CMK (cell line): ENCODE measurements at regions not wholly inside any gene's neighbourhood (a gene's known extent, or its start where the extent isn't known, plus 50 kb on each side); places are given as distances from the start of the nearest gene placed in this dataset.
"Not testable (repeated sequence)": the region's sequence is repeated elsewhere in the genome, so short reads cannot be mapped to it uniquely, and the experiment has no call there.

Source experiments
- DNase-seq: peaks from one replicate; pipeline ENCODE4 v3.0.0-alpha.2; 2010; ENCODE audit warnings: low read depth

DNA sequence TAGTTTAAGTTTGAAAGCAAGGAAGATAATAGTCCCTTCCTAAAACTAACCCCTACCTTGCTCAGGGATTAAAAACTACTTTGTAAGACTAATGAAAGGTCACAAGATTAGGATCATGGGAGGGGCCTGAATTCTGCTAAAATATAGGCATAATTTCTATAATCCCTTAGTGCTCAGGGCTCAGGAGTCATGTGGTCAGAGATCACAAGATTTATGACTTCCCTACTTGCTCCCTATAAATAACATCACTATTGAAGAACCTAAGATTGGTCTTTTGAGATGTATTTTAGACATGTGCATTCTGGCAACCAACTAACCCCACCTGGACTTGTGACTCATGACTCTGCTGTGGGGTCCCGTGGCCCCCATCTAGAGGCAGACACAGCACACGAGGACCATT, 81.1 kb downstream of the STMND1 start:
- DNase-seq = no peak

DNA sequence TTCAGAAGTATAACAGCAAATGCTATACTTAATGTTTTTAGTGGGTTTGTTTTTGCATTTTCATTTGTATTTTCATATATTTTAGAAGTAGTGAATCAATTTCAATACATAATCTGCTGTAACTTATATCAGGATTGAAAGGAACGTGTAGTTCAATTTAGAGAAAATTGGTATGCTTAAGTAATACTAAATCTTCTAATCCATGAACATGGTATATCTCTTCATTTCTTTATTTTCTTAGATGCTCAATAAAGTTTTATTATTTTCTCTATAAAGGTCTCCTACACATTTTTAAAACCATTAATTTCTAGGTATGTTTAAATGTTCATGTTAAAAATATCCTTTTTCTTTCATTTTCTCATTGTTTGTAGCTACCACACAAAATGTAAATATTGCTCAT, 85.1 kb downstream of the STMND1 start:
- DNase-seq = no peak

DNA sequence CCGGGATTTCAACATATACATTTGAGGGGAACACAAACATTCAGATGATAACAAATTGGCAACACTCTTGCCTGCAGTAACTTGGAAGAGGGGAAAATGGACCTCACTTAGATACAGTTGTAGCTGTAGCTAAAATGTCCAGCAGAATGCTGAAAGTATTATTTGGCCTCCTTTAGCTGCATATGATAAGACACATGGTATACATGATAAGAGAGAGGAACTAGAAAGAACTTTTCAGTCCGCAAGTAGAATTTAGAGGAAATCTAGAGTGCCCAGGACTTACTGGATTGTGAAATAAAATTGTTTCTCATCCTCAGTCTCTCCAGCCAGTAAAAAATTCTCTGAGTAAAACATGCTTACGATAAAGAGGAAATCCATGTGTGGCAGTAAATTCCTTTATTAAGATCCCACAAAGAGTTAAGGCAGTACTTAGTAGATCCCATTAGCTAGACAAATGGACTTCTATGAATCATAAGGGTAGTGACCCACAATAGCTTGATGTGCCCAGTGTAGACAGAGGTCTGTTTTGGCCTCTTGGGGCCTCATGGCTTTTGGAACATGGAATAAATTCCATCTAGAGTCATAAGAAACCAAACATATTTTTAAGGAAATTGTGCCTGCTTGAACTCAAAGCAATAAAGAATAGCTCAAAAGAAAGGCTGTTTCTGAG, 87.9 kb upstream of the RBM24 start:
- peak; percentile 9 for DNase-seq

GRCh38 chr6:17197607-17198006, 83.6 kb upstream of the RBM24 start:
- no peak for DNase-seq

- no peak for DNase-seq
Observed at GRCh38 chr6:17200395-17200794, 80.8 kb upstream of the RBM24 start.

DNA sequence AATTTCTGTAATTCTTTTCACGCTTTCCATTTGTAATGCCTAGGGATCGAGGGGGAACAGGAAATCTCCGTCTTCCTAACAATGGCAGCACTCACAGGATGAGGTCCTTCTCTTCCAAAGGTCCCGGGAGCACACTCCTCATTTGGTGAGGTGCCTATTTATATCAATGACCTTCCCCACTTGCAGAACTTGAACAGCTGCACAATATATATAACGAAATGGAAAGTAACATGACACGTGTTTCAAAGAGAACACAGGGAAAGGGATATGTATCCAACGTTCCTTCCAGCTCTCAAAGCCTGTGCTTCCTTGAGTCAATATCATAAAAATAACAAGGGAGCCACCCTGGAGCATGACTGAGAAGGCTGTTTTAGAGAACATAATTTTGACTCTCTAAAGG, 78.6 kb upstream of the RBM24 start:
- no peak for DNase-seq

DNA sequence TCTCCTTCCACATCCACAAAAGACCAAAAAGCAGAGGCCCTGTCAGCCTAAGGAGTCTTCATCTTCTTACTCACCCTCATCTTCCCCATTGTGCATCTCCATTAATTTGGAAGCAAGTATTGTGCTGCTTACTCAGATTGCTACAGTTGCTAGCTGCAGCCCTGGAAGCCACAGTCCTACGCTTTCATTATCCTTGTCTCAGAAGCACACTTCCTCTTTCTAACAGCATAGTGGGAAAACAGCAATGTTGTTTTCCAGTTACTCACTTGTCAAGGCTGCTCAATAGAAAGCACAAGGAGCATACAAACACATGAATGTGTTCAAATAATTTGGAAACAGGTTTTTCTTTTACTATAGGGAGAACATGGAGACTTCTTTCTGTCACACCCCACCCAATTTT, 76.6 kb upstream of the RBM24 start:
- DNase-seq = no peak

DNA sequence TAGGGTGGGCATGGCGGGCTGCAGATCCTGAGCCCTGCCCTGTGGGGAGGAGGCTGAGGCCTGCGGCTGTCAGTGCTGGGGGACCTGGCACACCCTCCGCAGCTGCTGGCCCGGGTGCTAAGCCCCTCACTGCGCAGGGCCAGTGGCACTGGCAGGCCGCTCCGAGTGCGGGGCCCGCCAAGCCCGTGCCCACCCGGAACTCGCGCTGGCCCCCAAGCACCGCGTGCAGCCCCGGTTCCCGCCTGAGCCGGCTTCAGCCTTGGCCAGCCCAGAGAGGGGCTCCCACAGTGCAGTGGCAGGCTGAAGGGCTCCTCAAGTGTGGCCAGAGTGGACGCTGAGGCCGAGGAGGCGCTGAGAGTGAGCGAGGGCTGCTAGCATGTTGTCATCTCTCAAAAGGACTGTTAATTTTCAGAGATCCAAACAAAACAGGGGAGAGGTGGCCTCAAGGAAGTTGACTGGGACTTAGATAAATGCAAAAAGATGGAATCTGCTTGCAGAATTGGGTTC, 74.5 kb upstream of the RBM24 start:
- DNase-seq = no peak

DNA sequence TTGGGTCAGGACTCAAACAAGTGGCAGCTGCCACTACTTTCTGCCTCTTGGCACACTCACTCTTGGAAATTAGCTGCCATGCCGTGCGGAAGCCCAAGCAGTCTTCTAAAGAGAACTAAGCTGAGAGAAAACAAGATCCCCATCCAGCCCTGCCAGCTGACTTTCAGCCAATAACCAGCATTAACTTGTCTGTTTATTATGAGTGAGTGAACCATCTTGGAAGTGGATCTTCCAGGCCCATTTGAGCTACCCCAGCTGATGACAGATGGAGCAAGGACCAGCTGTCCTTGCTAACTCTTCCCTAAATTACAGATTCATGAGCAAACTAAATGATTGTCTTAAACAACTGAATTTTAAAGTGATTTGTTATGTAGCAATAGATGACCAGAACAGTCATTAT, 73.9 kb upstream of the RBM24 start:
- DNase-seq = no peak

- no peak for DNase-seq
Observed at GRCh38 chr6:17210683-17211082, 70.5 kb upstream of the RBM24 start.

- DNase-seq = no peak
Observed at GRCh38 chr6:17211101-17211500, 70.1 kb upstream of the RBM24 start.

DNA sequence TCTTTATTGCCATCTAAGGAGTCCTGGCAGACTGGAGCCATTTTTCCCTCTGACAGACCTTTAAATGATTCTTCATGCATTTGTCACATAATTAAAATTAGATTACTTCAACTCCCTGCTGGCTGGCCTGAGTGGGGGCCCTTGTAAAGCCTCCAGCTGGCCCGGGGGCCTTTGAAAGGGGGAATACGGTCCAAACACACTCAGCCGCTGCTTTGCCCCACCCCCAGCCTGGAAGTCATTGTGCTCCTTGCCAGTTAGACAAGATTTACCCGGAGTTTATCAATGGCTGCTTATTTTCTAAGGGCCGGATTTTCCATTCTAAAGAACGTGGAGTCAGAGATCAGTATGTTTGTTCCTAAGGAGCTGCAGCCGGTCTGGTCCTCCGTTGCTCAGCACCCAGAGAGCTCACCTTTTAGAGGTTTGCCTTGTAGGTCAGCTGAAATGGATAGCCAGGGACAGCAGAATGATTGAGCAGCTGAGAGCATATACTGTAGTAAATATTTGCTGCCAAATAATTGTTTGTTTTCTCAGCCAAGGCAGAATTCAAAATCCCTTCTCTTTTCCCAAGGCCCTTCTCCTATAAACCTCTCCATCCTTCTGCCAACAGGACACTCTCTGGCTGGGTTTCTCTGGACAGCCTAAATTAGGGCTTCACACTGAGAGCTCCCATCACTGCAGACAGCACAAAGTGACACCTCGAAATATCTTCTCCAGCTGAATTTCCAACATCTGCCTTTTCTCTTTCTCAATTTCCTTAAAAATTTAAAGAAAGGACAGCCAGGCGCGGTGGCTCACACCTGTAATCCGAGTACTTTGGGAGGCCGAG, 68.4 kb upstream of the RBM24 start:
- DNase-seq = no peak

DNA sequence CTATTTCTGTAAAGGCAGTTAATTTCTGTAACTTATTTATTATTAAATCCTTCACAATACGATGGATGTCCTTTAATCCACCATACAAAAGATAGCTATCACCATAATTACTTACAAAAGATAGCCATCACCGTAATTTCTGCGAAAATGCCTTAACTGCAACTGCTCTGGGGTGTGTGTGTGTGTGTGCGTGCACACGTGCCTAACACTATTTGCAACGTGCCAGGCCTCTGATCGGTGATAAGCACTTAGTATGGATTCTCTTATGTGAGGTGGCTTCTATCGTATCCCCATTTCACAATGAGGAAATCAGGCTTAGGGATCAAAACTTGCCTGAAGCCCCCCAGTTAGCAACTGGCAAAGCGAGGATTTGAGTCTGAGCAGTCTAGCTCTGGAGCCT, 67.1 kb upstream of the RBM24 start:
- no peak for DNase-seq

DNA sequence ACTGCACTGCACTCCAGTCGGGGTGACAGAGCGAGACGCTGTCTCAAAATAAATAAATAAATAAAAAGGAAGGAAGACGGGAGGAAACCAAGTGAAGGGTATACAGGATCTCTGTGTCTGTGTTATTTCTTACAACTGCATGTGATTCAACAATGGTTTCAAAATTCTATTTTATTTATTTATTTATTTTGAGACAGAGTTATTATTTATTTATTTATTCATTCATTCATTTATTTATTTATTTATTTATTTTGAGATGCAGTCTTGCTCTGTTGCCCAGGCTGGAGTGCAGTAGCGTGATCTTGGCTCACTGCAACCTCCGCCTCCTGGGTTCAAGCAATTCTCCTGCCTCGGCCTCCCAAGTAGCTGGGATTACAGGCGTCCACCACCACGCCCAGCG, 64.2 kb upstream of the RBM24 start:
- not testable (repeated sequence) for DNase-seq

DNA sequence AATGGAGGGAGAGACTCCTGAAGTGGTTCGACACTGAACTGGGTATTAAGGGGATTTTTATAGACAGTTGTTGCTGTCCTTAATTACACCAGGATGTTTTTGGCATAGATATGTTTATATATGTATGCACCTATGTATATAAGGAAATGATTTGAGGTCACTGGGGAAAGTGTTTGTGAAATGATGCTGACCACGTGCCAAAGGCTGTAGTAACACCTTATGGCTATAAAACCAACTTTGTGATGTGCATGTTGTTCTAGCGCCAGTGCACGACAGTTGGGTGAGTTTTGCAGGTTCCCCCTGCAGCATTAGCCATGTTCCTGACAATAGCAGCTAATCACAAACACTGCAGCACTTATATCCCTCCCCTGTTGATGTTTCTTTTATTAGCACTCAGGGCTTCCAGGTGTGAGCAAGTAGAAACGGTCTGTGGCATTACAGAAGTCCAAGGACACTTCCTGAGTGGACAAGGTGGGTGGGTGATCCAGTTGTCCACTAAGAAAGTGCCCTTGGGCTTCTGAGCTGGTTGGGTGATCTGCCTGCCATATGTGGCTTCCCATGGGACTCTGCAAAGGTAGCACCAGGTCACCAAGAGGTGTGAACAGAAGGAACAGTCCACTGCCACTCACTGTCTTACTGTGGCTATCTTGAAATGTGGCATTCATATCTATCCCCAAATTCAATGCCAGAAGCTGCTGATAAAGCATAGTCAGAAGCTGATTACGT, 63.0 kb upstream of the RBM24 start:
- DNase-seq = no peak

- DNase-seq = no peak
Observed at GRCh38 chr6:17218749-17219093, 62.4 kb upstream of the RBM24 start.

GRCh38 chr6:17219098-17219497, 62.1 kb upstream of the RBM24 start:
- DNase-seq = no peak

DNA sequence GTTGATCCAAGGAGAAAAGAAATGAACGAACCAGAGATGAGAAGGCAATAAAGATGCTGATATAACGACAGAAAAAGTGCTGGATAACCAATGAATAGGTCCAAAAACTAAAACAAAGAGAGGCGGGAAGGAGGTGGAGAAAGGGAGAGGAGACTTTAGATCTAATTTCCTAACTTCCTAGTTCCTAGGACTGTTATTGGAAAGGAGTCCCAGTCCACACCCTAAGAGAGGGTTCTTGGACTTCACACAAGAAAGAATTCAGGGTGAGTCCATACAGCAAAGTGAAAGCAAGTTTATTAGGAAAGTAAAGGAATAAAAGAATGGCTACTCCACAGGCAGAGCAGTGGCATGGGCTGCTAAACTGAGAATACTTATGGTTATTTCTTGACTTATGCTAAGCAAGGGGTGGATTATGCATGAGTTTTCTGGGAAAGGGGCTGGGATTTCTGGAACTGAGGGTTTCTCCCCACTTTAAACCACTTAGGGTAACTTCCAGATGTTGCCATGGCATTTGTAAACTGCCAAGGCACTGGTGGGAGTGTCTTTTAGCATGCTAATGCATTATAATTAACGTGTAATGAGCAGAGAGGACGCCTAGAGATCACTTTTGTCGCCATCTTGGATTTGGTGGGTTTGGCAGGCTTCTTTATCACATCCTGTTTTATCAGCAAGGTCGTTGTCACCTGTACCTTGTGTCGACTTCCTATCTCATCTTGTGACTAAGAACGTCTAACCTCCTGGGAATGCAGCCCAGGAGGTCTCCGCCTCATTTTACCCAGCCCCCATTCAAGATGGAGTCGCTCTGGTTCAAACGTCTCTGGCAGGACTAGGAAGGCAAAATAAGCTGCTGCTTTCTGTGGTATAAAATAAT, 60.9 kb upstream of the RBM24 start:
- no peak for DNase-seq

GRCh38 chr6:17224056-17224455, 57.1 kb upstream of the RBM24 start:
- DNase-seq = no peak

DNA sequence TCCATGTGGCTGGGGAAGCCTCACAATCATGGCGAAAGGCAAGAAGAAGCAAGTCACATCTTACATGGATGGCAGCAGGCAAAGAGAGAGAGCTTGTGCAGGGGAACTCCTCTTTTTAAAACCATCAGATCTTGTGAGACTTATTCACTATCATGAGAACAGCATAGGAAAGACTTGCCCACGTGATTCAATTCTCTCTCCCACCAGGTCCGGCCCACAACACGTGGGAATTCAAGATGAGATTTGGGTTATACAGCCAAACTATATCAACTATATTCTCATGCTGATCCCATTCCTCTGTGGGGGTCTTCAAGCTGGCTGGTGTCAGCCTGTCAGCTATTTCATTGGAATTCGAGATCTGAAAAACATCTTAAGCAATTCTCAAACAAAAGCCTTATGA, 56.7 kb upstream of the RBM24 start:
- DNase-seq = not testable (repeated sequence)

DNA sequence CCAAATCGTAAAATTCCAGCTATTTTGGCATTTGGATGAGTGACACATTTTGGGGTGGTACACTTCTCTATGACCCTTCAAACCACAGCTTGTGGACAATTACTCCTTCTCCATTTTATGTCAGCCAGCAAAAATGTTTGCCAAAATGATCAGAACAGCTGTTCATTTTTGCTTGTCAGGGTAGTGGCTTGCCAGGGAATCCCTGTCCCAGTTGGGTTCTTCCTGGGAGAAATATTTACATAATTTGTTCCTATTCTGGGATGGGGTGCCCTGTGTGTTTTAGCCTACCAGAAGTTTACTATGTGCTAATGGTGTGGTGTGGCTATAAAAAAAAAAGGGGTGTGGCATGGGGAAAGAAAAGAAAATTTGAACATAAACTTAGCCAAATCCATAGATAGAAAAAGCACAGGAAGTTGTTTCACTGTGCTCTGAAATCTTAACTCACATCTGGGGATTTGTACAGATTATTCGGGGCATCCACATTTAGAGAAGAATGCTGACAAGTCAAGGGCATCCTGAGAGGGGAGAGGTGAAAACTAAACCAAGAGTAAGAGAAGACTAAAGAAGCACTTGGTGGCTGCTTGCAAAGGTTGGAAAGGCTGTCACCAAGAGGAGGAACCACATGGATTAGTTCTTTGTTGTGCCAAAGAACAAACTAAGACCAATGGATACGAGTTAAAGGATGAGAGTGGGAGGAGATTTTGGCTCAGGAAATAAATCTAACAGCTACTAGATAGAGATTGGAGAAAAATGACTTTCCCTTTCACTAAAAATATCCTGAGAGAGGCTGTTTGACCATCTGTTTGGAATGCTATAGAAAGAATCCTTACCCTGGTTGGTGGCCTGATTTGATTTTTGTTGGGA, 55.2 kb upstream of the RBM24 start:
- no peak for DNase-seq
